ENCODE measurements at regions not wholly inside any gene's neighbourhood (a gene's known extent, or its start where the extent isn't known, plus 50 kb on each side); places are given as distances from the start of the nearest gene placed in this dataset.
"Not testable (repeated sequence)": the region's sequence is repeated elsewhere in the genome, so short reads cannot be mapped to it uniquely, and the experiment has no call there.

DNA sequence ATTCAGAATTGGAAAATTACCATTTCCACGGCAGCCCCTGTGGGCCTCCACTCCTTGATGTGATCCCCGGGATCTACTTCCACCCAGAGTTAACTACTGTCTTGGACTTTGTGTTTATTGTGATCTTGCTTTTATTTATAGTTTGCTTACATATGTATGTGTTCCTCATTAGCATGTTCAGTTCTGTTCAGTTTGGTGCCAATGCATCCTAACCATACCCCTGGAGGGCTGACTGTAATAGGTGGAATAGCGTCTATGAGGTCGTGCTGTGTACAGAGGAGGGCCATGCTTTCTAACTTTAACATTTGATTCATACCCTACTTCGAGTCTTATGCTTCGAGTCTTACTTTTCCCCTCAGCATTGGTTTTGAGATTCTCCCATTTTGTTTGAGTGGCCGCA, 104.3 kb upstream of the SLC24A3 start:
- no peak for DNase-seq (ENCODE audit: low read depth in 4 of 4, low spot score in 3 of 4)

DNA sequence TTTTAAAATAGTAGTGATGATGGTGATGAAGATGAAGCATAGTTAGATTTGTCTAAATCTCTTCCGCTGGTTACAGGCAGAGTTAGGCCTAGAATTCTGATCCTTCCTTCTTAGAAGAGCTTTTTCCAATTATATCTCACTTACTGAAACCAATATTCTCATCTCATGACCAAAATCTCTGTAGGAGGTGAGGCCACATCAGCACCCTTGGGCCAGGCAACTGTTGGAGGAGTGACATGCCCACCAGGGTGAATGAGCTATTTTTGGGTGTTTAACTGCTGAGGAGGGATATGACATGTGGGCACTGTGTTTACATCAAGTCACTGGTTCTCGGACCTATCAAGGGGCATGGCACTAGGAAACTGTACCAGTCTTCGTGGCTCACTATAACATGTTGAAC, 102.2 kb upstream of the SLC24A3 start:
- no peak for DNase-seq (ENCODE audit: low read depth in 4 of 4, low spot score in 3 of 4)

DNA sequence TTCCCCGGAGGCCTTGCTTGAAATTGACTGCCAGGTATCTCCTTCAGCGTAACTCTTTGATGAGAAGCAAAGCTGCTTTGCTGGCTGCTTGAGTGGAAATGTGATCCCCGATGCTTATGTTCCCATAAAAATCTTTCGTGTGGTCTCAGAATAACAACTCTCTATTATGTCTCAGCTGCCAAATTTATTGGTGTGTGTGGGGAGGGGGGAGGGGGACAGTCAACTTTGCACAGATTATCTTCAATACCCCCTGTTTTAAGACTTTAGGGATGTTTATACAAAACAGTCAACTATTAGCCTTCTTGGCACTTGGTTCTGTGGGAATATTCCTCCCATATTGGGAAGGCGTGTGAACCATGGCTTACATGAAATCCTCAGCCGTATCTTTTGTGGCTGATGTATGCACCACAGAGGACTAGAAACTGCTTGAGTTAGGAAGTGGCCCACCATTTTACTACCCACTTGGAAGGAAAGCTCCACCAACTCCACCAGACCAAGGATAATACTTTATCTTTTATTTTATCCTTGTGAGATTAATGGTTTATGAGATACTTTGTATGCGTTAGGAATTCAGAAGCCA, 101.5 kb upstream of the SLC24A3 start:
- DNase-seq (ENCODE audit: low read depth in 4 of 4, low spot score in 3 of 4): no peak

DNA sequence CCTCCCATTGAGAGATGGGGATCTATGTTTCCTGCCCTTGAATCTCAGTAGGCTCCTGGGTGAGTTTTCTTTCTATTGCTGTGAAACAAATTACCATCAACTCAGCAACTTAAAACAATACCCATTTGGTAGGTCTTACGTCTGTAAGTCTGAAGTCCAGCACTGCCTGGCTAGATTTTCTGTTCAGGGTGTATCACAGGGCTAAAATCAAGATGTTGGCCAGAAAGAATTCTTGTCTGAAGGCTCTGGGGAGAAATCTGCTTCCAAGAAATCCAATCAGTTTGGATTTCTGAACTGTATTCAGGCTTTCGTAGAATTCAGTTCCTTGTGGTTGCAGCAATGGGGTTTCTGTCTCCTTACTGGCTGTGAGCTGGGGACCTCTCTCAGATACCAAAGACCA, 99.6 kb upstream of the SLC24A3 start:
- no peak for DNase-seq (ENCODE audit: low read depth in 4 of 4, low spot score in 3 of 4)

DNA sequence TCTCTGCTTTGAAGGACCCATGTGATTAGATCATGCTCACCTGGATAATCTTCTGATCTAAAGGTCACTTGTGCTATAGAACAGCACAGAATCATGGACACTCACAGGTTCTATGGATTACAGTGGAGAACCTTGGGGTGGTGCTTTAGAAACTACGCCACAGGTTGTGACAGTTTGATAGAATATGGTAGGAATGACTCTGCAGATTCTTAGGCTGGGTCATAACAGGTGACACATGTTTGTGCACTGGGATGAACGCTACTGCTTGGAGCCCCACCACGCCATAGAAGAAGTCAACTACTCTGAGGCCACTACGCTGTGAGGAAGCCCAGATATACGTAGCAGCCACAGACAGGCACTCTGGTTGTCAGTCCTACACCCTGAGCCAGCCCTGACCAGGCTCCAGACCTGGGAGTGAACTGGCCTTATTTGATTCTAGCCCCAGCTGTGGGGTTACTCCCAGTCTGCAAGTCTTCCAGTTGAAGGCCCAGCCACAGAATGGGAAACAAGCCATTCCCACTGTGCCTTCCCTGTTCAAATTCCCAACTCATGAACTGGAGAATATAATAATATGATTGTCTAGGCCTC, 99.0 kb upstream of the SLC24A3 start:
- no peak for DNase-seq (ENCODE audit: low read depth in 4 of 4, low spot score in 3 of 4)

DNA sequence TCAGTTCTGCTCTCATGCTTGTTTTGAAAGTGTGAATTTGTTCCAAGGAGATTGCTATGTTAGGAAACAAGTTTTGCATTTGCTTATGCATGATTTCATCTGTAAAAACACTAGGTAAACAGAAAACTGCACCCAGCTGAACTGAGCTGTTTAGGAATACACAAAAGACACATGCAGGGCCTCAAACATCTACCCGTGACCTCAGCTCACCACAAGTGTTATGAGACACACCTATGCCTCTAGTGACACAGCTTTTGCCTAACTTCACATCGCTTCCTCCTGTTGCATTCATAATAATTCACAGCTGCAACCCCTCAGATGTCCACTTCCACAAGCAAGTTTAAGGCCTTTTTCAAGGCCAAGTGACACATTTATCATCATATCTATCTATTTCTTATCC, 98.0 kb upstream of the SLC24A3 start:
- DNase-seq (ENCODE audit: low read depth in 4 of 4, low spot score in 3 of 4): no peak

DNA sequence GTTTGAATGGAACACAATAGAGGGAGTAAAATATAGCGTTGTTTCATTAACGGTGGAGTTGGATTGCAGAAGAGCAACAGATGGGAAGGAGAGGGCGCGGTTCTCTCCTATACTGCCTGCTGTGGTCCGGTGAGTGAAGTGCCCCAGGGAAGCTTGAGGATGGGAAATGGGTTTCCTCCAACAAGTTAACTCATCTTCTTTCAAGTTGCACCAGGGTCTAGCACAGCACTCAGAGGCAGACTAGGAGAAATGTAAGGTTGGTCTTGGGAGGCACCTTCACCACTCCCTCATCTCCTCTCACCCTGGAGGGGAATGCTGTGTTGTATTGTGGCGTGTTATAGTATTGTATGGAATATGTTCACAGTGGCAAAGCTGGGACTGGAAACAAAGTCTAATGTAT, 96.9 kb upstream of the SLC24A3 start:
- DNase-seq (ENCODE audit: low read depth in 4 of 4, low spot score in 3 of 4): no peak

DNA sequence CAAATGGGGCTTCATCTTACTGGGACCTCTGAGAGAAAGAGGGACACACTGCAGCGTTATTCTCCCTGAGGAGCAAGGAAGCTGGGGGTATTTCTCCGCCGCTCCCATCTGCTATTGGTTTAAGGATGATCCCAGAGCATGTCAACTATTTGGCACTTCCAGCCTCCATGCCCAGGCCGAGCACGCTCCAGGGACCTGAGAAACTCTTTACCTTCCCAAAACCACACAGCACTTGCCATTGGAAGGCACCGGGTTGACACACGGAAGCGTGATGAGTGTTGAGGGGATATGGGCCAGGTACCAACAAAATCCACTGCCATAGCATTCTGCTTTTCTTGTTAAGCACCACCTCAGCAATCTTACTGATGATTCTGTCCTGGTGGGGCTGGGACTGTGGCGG, 92.4 kb upstream of the SLC24A3 start:
- DNase-seq (ENCODE audit: low read depth in 4 of 4, low spot score in 3 of 4): no peak

DNA sequence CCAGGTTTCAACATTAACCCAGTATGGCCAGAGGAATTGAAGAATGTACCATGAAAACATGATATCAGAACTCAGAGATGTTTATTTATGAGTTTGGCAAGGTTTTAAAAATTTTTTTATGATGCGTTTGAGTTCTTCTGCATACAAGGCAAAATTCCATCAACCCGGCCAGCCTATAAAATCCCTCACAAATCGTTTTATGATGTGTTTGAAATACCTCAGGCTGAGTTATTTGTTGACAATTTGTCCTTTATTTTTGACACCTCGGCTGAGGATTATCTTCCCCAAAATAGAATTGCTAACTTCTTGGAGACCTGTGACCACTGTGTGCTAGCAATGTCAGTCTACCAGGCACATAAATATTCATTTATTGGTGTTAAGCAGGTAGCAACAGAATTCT, 91.9 kb upstream of the SLC24A3 start:
- no peak for DNase-seq (ENCODE audit: low read depth in 4 of 4, low spot score in 3 of 4)

DNA sequence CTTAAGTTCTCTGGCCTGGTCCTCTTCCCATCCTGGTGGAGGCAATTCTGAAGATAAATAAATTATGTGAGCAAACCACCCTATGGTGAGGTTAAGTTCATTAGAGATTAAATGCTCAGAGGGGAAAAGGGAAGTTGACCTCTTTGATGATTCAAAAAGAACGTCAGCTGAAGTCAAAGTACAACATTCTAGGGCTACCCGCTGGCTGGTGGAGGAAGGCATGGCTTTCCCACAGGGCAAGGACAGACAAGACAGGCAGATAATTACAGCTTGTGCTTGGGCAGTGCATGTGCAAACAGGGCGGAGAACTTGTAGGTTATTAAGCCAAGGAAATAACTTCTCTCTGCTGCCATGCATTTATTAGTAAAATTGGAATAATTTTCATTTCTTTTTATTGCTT, 91.0 kb upstream of the SLC24A3 start:
- no peak for DNase-seq (ENCODE audit: low read depth in 4 of 4, low spot score in 3 of 4)

DNA sequence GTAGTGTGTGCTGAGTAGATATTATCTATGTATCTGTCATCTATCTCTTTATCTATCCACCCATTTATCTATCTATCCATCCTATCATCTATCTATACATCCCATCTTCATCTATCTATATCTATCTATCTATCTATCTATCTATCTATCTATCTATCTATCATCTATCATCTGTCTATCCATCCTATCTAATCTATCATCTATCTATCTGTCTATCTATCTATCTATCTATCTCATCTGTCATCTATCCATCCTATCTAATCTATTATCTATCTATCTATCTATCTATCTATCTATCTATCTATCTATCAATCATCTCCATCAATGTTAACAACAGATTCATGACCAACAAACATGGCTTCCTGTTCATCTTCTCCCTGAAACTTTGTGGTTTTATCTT, 90.5 kb upstream of the SLC24A3 start:
- no peak for DNase-seq (ENCODE audit: low read depth in 4 of 4, low spot score in 3 of 4)

DNA sequence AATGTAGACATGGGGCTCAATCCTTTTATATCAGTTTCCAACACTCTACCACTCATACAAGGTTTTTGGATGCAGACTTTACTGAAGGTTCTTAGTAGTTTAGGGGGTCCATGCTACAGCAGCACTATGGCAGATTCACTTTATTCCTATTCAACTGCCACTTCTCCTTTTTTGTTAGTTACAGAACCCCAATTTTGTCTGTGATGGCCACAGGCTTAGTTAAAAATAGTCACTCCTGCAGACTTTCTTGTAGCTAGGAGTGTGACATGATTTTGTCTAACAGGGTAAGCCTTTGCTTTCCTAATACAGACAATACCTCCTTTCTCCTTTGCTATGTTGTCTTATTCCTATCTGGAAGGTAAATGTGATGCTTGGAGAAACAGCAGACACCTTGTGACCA, 90.0 kb upstream of the SLC24A3 start:
- no peak for DNase-seq (ENCODE audit: low read depth in 4 of 4, low spot score in 3 of 4)

DNA sequence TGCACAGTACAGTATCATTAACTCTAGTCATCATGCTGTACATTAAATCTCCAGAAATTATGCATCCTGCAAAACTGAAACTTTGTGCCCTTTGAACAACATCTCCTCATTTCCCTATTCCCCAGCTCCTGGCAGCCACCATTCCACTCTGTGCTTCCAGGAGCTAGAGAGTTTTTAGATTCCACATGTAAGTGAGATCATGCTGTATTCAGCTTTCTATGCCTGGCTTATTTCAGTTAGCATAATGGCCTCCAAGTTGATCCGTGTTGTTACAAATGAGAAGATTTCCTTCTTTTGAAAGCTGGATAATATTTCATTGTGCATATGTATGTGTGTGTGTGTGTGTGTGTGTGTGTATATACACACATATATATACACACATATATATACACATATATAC, 86.9 kb upstream of the SLC24A3 start:
- no peak for DNase-seq (ENCODE audit: low read depth in 4 of 4, low spot score in 3 of 4)

DNA sequence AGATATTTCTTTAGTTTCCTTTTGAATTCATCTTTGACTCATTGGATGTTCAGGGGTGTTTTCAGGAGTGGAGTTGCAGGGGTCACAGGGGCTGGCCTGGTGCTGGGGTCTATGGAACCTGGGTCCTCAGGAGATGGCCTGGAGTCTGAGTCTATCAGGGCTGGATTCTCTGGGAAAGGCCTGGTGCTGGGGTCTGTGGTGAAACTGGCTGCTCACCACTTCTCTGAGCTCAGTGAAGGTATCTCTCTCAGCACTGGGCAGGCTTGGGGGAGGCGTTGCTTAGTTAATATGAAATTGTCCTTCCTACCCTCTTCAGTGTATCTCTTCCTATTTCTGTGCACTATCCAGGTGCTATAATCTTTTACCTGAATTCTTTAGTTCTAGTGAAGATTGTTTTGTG, 83.1 kb upstream of the SLC24A3 start:
- DNase-seq (ENCODE audit: low read depth in 4 of 4, low spot score in 3 of 4): no peak

DNA sequence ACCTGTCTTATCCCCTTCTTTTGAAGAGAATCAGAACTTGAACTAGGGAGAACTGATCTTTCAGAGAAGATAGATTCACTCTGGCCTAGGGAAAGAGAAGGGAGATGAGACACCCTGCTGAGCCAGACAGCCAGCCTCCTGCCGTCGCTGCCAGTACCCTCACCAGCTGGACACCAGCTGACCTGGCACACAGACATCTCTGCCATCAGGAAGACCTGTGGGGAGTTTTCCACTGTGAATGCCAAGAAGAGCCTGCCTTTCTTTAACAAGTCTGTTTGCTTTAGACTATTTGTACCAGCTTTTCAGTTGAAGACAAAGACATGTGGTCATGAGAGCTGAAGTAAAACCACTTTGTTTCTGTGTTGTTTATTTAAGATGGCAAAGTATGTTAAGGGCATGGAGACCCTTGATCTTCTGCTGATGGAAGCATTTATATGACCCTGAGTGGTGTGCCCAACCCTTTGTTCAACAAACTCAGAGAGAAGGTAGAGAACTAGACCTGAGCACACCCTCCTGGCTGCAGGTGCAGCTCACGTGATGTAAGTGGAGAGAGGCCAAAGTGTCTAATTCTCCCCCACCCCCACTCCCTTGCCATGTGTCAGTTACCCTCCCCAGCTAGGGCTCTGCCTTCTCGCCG, 82.3 kb upstream of the SLC24A3 start:
- no peak for DNase-seq (ENCODE audit: low read depth in 4 of 4, low spot score in 3 of 4)

DNA sequence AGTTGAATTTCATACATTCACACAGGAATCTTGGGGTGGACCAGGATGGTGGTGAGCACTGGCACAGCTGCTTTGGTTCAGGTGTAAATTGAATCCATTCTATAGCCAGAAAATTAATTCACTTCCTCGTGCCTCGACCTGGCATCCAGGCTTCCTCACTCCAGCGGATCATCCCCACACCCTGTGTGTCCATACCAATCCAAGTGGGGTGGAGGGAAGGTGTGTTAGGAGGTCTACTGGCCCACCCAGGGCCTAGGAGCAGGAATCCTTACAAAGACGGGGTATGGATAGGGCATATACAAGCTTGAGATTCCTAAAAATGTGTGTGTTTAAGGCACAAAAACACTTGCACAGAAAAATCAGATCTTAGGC, 81.8 kb upstream of the SLC24A3 start:
- DNase-seq (ENCODE audit: low read depth in 4 of 4, low spot score in 3 of 4): no peak

DNA sequence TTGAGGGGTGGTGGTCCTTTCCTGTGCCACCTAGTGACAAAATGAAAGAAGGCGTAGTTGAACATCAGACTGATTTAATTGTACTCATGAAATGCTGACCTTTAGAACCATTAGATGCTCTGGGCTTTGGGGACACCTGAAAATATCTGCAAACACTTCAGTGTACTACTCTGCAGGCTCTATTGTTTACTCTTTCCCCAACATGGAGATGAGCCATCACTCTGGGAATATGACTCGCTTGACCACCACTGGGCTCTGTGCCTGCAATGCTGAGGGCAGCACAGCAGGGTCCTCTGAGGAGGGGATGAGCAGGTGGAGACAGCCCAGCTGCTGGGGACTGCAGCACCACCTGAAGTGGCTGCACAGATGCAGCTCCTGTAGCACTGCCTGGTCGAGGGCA, 74.8 kb upstream of the SLC24A3 start:
- DNase-seq (ENCODE audit: low read depth in 4 of 4, low spot score in 3 of 4): no peak

DNA sequence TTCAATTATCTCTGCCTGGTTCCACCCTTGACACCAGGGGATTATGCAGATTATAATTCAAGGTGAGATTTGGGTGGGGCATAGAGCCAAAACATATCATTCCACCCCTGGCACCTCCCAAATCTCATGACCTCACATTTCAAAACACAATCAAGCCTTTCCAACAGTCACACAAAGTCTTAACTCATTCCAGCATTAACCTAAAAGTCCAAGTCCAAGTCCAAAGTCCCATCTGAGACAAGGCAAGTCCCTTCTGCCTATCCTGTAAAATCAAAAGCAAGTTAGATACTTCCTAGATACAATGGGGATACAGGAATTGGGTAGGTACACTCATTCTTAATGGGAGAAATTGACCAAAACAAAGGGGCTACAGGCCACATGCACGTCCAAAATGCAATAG, 73.7 kb upstream of the SLC24A3 start:
- DNase-seq (ENCODE audit: low read depth in 4 of 4, low spot score in 3 of 4): no peak

DNA sequence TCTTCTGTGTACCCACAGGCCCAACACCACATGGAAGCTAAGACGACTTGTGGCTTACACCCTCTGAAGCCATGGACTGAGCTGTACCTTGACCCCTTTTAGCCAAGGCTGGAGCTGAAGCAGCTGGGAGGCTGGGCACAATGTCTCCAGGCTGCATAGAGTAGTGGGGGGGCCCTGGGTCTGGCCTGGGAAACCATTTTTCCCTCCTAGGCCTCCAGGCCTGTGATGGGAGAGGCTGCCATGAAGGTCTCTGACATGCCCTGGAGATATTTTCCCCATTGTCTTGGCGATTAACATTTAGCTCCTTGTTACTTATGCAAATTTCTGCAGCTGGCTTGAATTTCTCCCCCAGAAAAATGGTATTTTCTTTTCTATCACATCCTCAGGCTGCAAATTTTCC, 72.9 kb upstream of the SLC24A3 start:
- not testable (repeated sequence) for DNase-seq (ENCODE audit: low read depth in 4 of 4, low spot score in 3 of 4)

DNA sequence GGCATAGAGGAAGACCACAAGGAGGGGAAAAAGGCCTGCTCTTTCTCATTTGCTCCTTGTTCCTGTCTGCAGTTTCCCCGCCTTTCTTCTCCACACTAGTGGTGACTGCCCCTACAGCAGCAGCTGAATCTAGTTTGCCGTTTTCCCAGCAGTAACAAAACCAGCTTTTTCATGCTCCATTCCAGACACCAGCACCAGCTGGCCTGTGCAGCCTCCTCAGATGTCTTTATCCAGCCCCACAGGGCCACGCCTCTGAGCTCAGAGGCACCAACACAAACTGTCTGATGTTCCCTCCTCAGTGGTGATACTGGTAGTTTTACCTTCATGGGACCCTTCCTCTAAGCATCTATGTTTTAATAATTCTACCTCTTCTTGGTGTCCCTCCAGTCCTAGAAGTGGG, 70.4 kb upstream of the SLC24A3 start:
- DNase-seq (ENCODE audit: low read depth in 4 of 4, low spot score in 3 of 4): no peak

DNA sequence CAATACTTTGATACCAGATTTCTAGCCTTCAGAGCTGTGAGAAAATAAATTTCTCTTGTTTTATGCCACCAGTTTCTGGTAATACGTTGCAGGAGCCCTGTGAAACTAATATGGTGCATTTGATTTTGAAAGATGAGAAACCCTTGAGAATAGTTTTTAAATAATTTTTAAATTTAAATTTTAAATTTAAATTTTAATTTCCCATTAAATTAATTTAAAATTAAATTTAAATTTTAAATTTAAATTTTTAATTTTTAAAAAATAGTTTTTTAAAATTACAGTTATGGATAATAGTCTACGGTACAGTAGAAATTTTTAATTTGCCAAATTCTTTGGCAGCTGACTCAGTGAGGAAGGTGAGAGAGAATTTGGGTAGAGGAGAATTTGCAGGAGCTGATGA, 68.6 kb upstream of the SLC24A3 start:
- DNase-seq (ENCODE audit: low read depth in 4 of 4, low spot score in 3 of 4): no peak

DNA sequence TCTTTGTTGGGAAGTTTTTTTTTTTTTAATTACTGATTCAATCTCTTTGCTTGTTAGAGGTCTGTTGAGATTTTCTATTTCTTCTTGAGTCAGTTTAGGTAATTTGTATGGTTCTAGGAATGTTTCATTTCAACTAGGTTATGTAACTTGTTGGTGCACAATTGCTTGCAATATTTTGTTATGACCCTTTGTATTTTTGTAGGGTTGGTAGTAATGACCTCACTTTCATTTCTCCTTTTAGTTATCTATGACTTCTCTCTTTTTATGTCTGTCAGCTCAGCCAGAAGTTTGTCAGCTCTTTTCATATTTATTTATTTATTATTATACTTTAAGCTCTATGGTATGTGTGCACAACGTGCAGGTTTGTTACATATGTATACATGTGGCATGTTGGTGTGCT, 51.1 kb upstream of the SLC24A3 start:
- DNase-seq (ENCODE audit: low read depth in 4 of 4, low spot score in 3 of 4): no peak
